HEK293 (cell line): ENCODE measurements at regions not wholly inside any gene's neighbourhood (a gene's known extent, or its start where the extent isn't known, plus 50 kb on each side); places are given as distances from the start of the nearest gene placed in this dataset.

Source experiments
- FEZF1 ChIP-seq: fragments of 450-650 bp; formaldehyde crosslinking; IDR thresholded peaks from 2 replicates; pipeline ENCODE4 v1.5.1; 2016; ENCODE audit warnings: missing biosample characterization, missing genetic modification characterization
- GLI4 ChIP-seq: fragments of 450-650 bp; formaldehyde crosslinking; IDR thresholded peaks from 2 replicates; pipeline ENCODE4 v1.5.1; 2016; ENCODE audit warnings: missing biosample characterization, missing genetic modification characterization
- GLIS1 ChIP-seq: fragments of 450-650 bp; formaldehyde crosslinking; IDR thresholded peaks from 2 replicates; pipeline ENCODE4 v1.5.1; 2016; ENCODE audit warnings: missing biosample characterization, missing genetic modification characterization
- GLIS2 ChIP-seq: fragments of 450-650 bp; formaldehyde crosslinking; IDR thresholded peaks from 2 replicates; pipeline ENCODE4 v1.5.1; 2016; ENCODE audit warnings: missing biosample characterization, missing genetic modification characterization
- KLF10 ChIP-seq: fragments of 450-650 bp; IDR thresholded peaks from 2 replicates; pipeline ENCODE4 v1.5.1; 2018; ENCODE audit warnings: missing biosample characterization, mild to moderate bottlenecking, missing genetic modification characterization
- KLF7 ChIP-seq: fragments of 450-650 bp; formaldehyde crosslinking; IDR thresholded peaks from 2 replicates; pipeline ENCODE4 v1.5.1; 2016; ENCODE audit warnings: missing biosample characterization, missing genetic modification characterization, borderline replicate concordance
- KLF8 ChIP-seq: fragments of 450-650 bp; formaldehyde crosslinking; IDR thresholded peaks from 2 replicates; pipeline ENCODE4 v1.5.1; 2016; ENCODE audit warnings: missing biosample characterization, missing genetic modification characterization
- MZF1 ChIP-seq: fragments of 450-650 bp; formaldehyde crosslinking; IDR thresholded peaks from 2 replicates; pipeline ENCODE4 v1.5.1; 2017; ENCODE audit warnings: missing biosample characterization, missing genetic modification characterization, borderline replicate concordance
- SP7 ChIP-seq: fragments of 450-650 bp; formaldehyde crosslinking; IDR thresholded peaks from 2 replicates; pipeline ENCODE4 v1.5.1; 2016; ENCODE audit warnings: missing biosample characterization, missing genetic modification characterization
- WT1 ChIP-seq: fragments of 450-650 bp; formaldehyde crosslinking; IDR thresholded peaks from 2 replicates; pipeline ENCODE4 v1.5.1; 2016; ENCODE audit warnings: missing biosample characterization, missing genetic modification characterization
- YY2 ChIP-seq: fragments of 450-650 bp; formaldehyde crosslinking; IDR thresholded peaks from 2 replicates; pipeline ENCODE4 v1.5.1; 2016; ENCODE audit warnings: missing biosample characterization, missing genetic modification characterization
- ZBTB48 ChIP-seq: fragments of 450-650 bp; formaldehyde crosslinking; IDR thresholded peaks from 2 replicates; pipeline ENCODE4 v1.5.1; 2016; ENCODE audit warnings: missing biosample characterization, missing genetic modification characterization
- ZFHX2 ChIP-seq: fragments of 450-650 bp; formaldehyde crosslinking; conservative IDR thresholded peaks from 2 replicates; pipeline ENCODE4 v1.5.1; 2016; ENCODE audit warnings: missing biosample characterization, missing genetic modification characterization
- ZFP37 ChIP-seq: fragments of 450-650 bp; formaldehyde crosslinking; IDR thresholded peaks from 2 replicates; pipeline ENCODE4 v1.5.1; 2016; ENCODE audit warnings: missing biosample characterization, missing genetic modification characterization
- ZIC2 ChIP-seq: fragments of 450-650 bp; formaldehyde crosslinking; IDR thresholded peaks from 2 replicates; pipeline ENCODE4 v1.5.1; 2016; ENCODE audit warnings: missing biosample characterization, missing genetic modification characterization
- ZNF221 ChIP-seq: fragments of 450-650 bp; formaldehyde crosslinking; IDR thresholded peaks from 2 replicates; pipeline ENCODE4 v1.5.1; 2017; ENCODE audit warnings: missing biosample characterization, missing genetic modification characterization, borderline replicate concordance
- ZNF223 ChIP-seq: fragments of 450-650 bp; formaldehyde crosslinking; IDR thresholded peaks from 2 replicates; pipeline ENCODE4 v1.5.1; 2016; ENCODE audit warnings: missing biosample characterization, missing genetic modification characterization
- ZNF23 ChIP-seq: fragments of 450-650 bp; formaldehyde crosslinking; IDR thresholded peaks from 2 replicates; pipeline ENCODE4 v1.5.1; 2016; ENCODE audit warnings: missing biosample characterization, missing genetic modification characterization, borderline replicate concordance
- ZNF335 ChIP-seq: fragments of 450-650 bp; formaldehyde crosslinking; conservative IDR thresholded peaks from 2 replicates; pipeline ENCODE4 v1.5.1; 2016; ENCODE audit warnings: missing biosample characterization, missing genetic modification characterization
- ZNF530 ChIP-seq: fragments of 450-650 bp; formaldehyde crosslinking; IDR thresholded peaks from 2 replicates; pipeline ENCODE4 v1.5.1; 2016; ENCODE audit warnings: low read depth, missing biosample characterization, missing genetic modification characterization
- ZNF560 ChIP-seq: fragments of 450-650 bp; formaldehyde crosslinking; IDR thresholded peaks from 2 replicates; pipeline ENCODE4 v1.5.1; 2017; ENCODE audit warnings: missing biosample characterization, missing genetic modification characterization, borderline replicate concordance
- ZNF596 ChIP-seq: fragments of 450-650 bp; IDR thresholded peaks from 2 replicates; pipeline ENCODE4 v1.5.0; 2018; ENCODE audit warnings: missing biosample characterization, mild to moderate bottlenecking, missing genetic modification characterization, moderate library complexity
- ZNF600 ChIP-seq: fragments of 450-650 bp; formaldehyde crosslinking; IDR thresholded peaks from 2 replicates; pipeline ENCODE4 v1.5.1; 2016; ENCODE audit warnings: missing biosample characterization, missing genetic modification characterization
- ZNF621 ChIP-seq: fragments of 450-650 bp; formaldehyde crosslinking; IDR thresholded peaks from 2 replicates; pipeline ENCODE4 v1.5.1; 2017; ENCODE audit warnings: missing biosample characterization, missing genetic modification characterization
- ZNF677 ChIP-seq: fragments of 450-650 bp; IDR thresholded peaks from 2 replicates; pipeline ENCODE4 v1.5.0; 2018; ENCODE audit warnings: missing biosample characterization, mild to moderate bottlenecking, missing genetic modification characterization, moderate library complexity
- ZNF768 ChIP-seq: fragments of 450-650 bp; formaldehyde crosslinking; IDR thresholded peaks from 2 replicates; pipeline ENCODE4 v1.5.1; 2018; ENCODE audit warnings: missing biosample characterization, mild to moderate bottlenecking, missing genetic modification characterization
- ZNF792 ChIP-seq: fragments of 450-650 bp; formaldehyde crosslinking; IDR thresholded peaks from 2 replicates; pipeline ENCODE4 v1.5.1; 2016; ENCODE audit warnings: missing biosample characterization, missing genetic modification characterization
- TF ChIP-seq, protein P1 (sequence below): fragments of 450-650 bp; formaldehyde crosslinking; IDR thresholded peaks from 2 replicates; pipeline ENCODE4 v1.5.1; 2016; ENCODE audit warnings: missing biosample characterization, missing genetic modification characterization
- TF ChIP-seq, protein P2 (sequence below): fragments of 450-650 bp; formaldehyde crosslinking; IDR thresholded peaks from 2 replicates; pipeline ENCODE4 v1.5.1; 2017; ENCODE audit warnings: missing biosample characterization, missing genetic modification characterization
- TF ChIP-seq, protein P3 (sequence below): fragments of 450-650 bp; formaldehyde crosslinking; IDR thresholded peaks from 2 replicates; pipeline ENCODE4 v1.5.1; 2016; ENCODE audit warnings: missing biosample characterization, missing genetic modification characterization
- TF ChIP-seq, protein P4 (sequence below): fragments of 450-650 bp; formaldehyde crosslinking; IDR thresholded peaks from 2 replicates; pipeline ENCODE4 v1.5.1; 2016; ENCODE audit warnings: missing biosample characterization, missing genetic modification characterization
- TF ChIP-seq, protein P5 (sequence below): fragments of 450-650 bp; formaldehyde crosslinking; IDR thresholded peaks from 2 replicates; pipeline ENCODE4 v1.5.1; 2016; ENCODE audit warnings: missing biosample characterization, missing genetic modification characterization, borderline replicate concordance

DNA sequence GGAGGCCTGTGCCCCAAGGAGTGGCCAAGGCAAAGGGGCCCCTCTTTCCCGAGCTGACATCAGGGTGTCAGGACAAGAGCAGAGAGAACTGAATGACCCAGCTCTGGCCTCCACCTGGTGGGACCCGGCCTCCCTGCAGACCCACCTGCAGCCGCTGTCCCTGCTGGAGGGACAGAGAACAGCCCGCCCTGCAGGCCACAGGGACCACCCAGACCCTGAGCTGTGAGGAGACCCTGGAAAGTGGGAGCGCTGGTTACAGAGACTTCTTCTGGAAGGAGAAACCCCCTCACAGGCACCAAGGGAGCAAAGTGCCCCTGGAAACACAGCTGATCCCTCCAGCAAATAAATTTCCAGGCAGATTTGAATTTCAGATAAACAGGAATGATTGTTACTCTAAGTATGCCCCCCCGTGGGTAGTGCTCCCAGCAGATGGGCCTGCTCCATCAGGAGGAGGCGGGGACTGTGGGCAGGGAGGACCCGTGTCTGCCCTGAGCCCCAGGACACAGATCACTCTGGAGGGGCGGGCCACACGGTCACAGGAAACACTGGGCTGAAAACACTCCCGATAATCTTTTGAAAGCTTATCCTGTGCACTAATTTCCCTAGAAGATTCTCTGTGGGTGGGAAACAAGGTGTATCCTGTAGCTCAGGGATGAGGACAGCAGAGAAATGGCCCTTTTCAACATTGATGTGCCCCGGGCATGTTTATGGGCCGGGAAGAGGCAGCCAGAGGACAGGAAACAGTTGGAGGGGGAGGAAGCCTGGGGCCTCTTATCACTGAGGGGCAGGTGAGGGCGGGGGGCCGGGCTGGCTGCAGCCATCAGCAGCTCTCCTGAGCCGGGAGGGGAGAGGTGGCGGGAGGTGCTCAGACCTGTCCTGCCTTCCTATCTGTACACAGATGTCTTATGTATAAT lies 276.0 kb downstream of the ADGRD1 start (continued):
- TF ChIP-seq, protein P1, sequence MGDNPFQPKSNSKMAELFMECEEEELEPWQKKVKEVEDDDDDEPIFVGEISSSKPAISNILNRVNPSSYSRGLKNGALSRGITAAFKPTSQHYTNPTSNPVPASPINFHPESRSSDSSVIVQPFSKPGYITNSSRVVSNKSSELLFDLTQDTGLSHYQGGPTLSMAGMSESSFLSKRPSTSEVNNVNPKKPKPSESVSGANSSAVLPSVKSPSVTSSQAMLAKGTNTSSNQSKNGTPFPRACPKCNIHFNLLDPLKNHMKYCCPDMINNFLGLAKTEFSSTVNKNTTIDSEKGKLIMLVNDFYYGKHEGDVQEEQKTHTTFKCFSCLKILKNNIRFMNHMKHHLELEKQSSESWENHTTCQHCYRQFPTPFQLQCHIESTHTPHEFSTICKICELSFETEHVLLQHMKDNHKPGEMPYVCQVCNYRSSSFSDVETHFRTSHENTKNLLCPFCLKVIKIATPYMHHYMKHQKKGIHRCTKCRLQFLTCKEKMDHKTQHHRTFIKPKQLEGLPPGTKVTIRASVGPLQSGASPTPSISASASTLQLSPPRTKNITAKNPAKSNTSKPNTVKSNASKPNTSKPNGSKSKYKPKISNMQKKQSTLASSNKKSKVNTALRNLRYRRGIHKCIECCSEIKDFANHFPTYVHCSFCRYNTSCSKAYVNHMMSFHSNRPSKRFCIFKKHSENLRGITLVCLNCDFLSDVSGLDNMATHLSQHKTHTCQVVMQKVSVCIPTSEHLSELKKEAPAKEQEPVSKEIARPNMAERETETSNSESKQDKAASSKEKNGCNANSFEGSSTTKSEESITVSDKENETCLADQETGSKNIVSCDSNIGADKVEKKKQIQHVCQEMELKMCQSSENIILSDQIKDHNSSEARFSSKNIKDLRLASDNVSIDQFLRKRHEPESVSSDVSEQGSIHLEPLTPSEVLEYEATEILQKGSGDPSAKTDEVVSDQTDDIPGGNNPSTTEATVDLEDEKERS (tag by site-specific recombination) = no peak
- 0 out of 2 replicates have a peak, but pooled peaks have one; percentile 22 for TF ChIP-seq ZNF335 (tag by site-specific recombination)
- no peak for TF ChIP-seq ZNF792 (tag by site-specific recombination)
- TF ChIP-seq ZFP37 (tag by site-specific recombination) = no peak
- TF ChIP-seq, protein P2, sequence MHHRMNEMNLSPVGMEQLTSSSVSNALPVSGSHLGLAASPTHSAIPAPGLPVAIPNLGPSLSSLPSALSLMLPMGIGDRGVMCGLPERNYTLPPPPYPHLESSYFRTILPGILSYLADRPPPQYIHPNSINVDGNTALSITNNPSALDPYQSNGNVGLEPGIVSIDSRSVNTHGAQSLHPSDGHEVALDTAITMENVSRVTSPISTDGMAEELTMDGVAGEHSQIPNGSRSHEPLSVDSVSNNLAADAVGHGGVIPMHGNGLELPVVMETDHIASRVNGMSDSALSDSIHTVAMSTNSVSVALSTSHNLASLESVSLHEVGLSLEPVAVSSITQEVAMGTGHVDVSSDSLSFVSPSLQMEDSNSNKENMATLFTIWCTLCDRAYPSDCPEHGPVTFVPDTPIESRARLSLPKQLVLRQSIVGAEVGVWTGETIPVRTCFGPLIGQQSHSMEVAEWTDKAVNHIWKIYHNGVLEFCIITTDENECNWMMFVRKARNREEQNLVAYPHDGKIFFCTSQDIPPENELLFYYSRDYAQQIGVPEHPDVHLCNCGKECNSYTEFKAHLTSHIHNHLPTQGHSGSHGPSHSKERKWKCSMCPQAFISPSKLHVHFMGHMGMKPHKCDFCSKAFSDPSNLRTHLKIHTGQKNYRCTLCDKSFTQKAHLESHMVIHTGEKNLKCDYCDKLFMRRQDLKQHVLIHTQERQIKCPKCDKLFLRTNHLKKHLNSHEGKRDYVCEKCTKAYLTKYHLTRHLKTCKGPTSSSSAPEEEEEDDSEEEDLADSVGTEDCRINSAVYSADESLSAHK = no peak
- TF ChIP-seq ZNF560 (tag by site-specific recombination) = no peak
- no peak for TF ChIP-seq KLF7 (tag by site-specific recombination)
- TF ChIP-seq, protein P3, sequence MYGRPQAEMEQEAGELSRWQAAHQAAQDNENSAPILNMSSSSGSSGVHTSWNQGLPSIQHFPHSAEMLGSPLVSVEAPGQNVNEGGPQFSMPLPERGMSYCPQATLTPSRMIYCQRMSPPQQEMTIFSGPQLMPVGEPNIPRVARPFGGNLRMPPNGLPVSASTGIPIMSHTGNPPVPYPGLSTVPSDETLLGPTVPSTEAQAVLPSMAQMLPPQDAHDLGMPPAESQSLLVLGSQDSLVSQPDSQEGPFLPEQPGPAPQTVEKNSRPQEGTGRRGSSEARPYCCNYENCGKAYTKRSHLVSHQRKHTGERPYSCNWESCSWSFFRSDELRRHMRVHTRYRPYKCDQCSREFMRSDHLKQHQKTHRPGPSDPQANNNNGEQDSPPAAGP = peak; percentile 64
- no peak for TF ChIP-seq ZNF530
- TF ChIP-seq KLF10 (tag by site-specific recombination) = no peak
- TF ChIP-seq GLIS1 = peak; percentile 79
- TF ChIP-seq YY2 (tag by site-specific recombination) = no peak
- no peak for TF ChIP-seq ZBTB48 (tag by site-specific recombination)
- TF ChIP-seq ZNF221 = no peak
- TF ChIP-seq ZNF596 (tag by site-specific recombination) = no peak
- TF ChIP-seq ZNF768 (tag by site-specific recombination) = no peak
- peak; percentile 58 for TF ChIP-seq ZFHX2 (tag by site-specific recombination)
- no peak for TF ChIP-seq MZF1 (tag by site-specific recombination)
- TF ChIP-seq ZNF600 (tag by site-specific recombination) = no peak
- no peak for TF ChIP-seq GLI4 (tag by site-specific recombination)
- TF ChIP-seq WT1 (tag by site-specific recombination) = no peak
- TF ChIP-seq KLF8 = no peak
- TF ChIP-seq, protein P4, sequence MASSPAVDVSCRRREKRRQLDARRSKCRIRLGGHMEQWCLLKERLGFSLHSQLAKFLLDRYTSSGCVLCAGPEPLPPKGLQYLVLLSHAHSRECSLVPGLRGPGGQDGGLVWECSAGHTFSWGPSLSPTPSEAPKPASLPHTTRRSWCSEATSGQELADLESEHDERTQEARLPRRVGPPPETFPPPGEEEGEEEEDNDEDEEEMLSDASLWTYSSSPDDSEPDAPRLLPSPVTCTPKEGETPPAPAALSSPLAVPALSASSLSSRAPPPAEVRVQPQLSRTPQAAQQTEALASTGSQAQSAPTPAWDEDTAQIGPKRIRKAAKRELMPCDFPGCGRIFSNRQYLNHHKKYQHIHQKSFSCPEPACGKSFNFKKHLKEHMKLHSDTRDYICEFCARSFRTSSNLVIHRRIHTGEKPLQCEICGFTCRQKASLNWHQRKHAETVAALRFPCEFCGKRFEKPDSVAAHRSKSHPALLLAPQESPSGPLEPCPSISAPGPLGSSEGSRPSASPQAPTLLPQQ (tag by site-specific recombination) = no peak
- TF ChIP-seq GLIS2 = 0 out of 2 replicates have a peak, but pooled peaks have one; percentile 20
- TF ChIP-seq ZNF621 (tag by site-specific recombination) = no peak
- TF ChIP-seq ZNF23 (tag by site-specific recombination) = no peak
- TF ChIP-seq ZNF223 = no peak
- no peak for TF ChIP-seq FEZF1 (tag by site-specific recombination)
- 0 out of 2 replicates have a peak, but pooled peaks have one; percentile 25 for TF ChIP-seq SP7
- TF ChIP-seq, protein P5, sequence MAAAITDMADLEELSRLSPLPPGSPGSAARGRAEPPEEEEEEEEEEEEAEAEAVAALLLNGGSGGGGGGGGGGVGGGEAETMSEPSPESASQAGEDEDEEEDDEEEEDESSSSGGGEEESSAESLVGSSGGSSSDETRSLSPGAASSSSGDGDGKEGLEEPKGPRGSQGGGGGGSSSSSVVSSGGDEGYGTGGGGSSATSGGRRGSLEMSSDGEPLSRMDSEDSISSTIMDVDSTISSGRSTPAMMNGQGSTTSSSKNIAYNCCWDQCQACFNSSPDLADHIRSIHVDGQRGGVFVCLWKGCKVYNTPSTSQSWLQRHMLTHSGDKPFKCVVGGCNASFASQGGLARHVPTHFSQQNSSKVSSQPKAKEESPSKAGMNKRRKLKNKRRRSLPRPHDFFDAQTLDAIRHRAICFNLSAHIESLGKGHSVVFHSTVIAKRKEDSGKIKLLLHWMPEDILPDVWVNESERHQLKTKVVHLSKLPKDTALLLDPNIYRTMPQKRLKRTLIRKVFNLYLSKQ = no peak
- no peak for TF ChIP-seq ZNF677
- peak; percentile 61 for TF ChIP-seq ZIC2
